H1 (cell line): ENCODE measurements at regions not wholly inside any gene's neighbourhood (a gene's known extent, or its start where the extent isn't known, plus 50 kb on each side); places are given as distances from the start of the nearest gene placed in this dataset.

Source experiments
- ASH2L ChIP-seq: fragments of 200-600, 300-600 bp; sonication (generic); IDR thresholded peaks from one replicate; pipeline ENCODE4 v1.7.1; 2017; ENCODE audit warnings: low read length
- JUN ChIP-seq: IDR thresholded peaks from 2 replicates; pipeline ENCODE4 v1.6.1; 2011; ENCODE audit warnings: low read depth, mild to moderate bottlenecking, improper control_type of control experiment, low read length
- POLR2A ChIP-seq, 2 experiments: IDR thresholded peaks; 1 replicate in 1 of 2; 2 replicates in 1 of 2; pipeline ENCODE4 v1.6.1; 2011; ENCODE audit warnings: low read depth in 2 of 2, low read length in 2 of 2, mild to moderate bottlenecking in 2 of 2; ENCODE audit errors: control extremely low read depth in 1 of 2

- TF ChIP-seq JUN (no peak), ASH2L (no peak), POLR2A (IDR thresholded peaks at IDR 0.05; ENCODE audit: control extremely low read depth in 1 of 2, low read depth in 2 of 2, low read length in 2 of 2) (no peak)
Observed at GRCh38 chr5:38151878-38152277, 106.5 kb upstream of the EGFLAM start.
